ENCODE measurements at regions not wholly inside any gene's neighbourhood (a gene's known extent, or its start where the extent isn't known, plus 50 kb on each side); places are given as distances from the start of the nearest gene placed in this dataset.

DNA sequence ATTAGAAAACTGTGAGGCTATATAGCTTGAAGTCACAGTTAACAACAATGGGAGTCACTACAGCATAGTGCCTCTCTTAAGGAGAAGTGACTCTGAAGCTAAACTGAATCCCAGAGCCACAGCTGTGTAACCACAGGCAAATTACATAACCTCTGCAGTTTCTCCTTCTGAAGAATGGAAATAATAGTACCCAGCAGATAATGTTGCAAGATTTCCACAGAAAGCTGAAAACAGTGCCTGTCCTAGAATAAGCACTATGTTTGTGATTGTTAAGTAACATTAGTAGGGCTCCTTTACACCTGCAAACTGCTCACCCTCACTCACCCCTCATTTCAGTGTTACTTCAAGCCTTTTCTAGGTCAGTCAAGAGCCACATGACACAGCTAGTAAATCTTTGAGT lies 886.7 kb downstream of the PLA2G4A start:
- TF ChIP-seq, protein P1, sequence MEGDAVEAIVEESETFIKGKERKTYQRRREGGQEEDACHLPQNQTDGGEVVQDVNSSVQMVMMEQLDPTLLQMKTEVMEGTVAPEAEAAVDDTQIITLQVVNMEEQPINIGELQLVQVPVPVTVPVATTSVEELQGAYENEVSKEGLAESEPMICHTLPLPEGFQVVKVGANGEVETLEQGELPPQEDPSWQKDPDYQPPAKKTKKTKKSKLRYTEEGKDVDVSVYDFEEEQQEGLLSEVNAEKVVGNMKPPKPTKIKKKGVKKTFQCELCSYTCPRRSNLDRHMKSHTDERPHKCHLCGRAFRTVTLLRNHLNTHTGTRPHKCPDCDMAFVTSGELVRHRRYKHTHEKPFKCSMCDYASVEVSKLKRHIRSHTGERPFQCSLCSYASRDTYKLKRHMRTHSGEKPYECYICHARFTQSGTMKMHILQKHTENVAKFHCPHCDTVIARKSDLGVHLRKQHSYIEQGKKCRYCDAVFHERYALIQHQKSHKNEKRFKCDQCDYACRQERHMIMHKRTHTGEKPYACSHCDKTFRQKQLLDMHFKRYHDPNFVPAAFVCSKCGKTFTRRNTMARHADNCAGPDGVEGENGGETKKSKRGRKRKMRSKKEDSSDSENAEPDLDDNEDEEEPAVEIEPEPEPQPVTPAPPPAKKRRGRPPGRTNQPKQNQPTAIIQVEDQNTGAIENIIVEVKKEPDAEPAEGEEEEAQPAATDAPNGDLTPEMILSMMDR (IDR thresholded peaks at IDR 0.05 in 8 of 11, conservative IDR thresholded peaks at IDR 0.05 in 3 of 11) = no peak
- TF ChIP-seq POLR2A (IDR thresholded peaks at IDR 0.05) = no peak
- no peak for TF ChIP-seq POLR2AphosphoS5 (IDR thresholded peaks at IDR 0.05)
